HCEC 1CT (cell line): ENCODE measurements at regions not wholly inside any gene's neighbourhood (a gene's known extent, or its start where the extent isn't known, plus 50 kb on each side); places are given as distances from the start of the nearest gene placed in this dataset.
"Not testable (repeated sequence)": the region's sequence is repeated elsewhere in the genome, so short reads cannot be mapped to it uniquely, and the experiment has no call there.

Source experiments
- DNase-seq: peaks from one replicate; pipeline ENCODE4 v3.0.0-alpha.2; 2017

- DNase-seq: no peak
These were observed 162.3 kb downstream of the SKIDA1 start for GRCh38 chr10:21363092-21363730.

DNA sequence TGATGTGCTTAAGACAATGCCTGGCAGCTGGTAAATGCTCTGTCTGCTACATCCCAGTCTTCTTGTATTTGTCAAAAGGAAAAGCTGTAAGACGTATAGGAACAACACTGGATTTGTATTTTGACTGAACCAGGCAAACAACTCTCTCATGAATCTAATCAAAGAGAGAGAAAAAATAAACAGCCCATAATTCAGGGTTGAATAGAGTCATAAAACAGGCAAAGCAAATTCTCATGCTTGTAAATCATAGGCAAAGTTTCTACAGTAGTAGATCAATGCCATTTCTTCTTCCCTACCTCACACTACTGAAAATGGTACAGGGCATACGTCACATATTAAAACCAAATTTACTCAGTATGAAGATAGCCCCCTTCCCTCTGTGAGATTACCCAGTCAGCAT is 166.3 kb downstream of the SKIDA1 start:
- DNase-seq: no peak

GRCh38 chr10:21355591-21356011 is 169.9 kb downstream of the SKIDA1 start:
- DNase-seq: no peak

DNA sequence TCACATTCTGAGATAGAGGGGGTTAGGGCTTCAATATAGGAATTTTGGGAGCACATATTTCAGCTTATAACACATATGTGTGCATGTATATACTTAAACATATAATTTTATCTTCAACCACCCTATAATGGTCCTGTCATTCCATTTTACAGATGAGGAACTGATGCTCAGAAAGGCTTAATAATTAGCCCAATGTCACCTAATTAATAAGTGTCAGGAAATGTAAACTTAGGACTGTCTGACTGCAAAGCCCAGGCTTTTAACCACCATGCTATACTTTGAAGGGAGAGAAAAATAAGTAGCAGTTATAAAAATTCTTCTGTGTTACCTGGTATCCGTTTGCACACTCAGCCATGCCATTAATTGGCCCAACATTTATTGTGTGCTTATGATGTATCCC is 172.6 kb downstream of the SKIDA1 start:
- DNase-seq: no peak

DNA sequence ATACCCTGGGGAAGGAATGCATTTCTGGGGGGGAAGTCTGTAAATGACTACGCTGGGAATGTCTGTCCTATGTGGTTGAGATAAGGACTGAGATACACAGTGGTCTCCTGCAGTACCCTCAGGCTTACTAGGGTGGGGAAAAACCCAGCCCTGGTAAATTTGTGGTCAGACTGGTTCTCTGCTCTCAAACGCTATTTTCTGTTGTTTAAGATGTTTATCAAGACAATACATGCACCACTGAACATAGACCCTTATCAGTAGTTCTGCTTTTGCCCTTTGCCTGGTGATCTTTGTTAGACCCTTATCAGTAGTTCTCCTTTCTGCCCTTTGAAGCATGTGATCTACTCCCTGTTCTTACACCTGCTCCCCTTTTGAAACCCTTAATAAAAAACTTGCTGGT is 173.9 kb downstream of the SKIDA1 start:
- DNase-seq: not testable (repeated sequence)

DNA sequence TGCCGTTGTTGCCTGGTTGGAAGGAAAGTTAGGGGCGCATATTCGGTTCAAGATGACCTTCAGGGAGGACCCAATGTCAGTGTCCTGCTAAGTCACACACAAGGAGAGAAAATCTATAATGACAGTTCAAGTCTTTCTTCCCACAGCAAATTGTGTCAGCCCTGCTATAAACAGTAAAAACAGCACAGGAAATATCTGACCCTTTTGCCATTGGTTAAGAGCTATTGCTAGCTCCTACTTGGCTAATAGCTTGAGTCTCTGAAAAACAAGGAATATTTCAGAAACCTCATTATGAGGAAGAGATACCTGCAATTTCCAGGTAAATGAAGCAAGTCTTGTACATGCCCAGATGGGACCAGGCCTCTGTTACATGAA is 175.6 kb downstream of the SKIDA1 start:
- no peak for DNase-seq

DNA sequence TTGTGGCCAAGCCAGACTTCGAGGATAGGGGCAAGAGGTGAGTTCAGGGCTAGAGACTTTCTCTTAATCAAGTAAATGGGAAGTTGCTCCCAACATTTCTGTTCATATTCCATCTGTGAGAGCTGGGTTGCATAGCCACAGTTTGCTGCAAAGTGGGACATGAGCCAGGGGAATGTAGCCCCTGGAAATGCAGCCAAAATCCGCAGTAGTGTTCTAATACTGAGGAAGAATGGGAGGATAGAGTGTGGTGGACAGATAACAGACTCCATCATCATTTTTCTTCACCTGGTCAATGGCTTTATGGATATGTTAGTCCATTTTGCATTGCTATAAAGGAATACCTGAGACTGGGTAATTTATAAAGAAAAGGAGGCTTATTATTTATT is 177.7 kb downstream of the SKIDA1 start:
- DNase-seq: no peak

GRCh38 chr10:21347043-21347784 is 178.3 kb downstream of the SKIDA1 start:
- DNase-seq: no peak

DNA sequence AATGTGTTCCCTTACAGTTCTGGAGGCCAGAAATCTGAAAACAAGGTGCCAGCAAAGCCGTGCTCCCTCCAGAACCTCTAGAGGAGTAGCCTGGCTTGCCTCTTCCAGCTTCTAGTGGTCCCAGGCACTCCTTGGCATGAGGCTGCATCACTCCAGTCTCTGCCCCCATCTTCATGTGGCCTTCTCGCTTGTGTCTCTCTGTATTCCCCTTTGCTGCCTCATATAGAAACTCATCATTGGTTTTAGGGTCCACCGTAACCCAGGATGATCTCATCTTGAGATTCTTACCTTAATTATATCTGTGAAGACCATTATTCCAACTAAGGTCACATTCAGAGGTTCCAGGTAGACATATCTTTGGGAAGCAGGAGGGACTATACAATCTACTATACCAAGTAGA is 182.4 kb downstream of the SKIDA1 start:
- no peak for DNase-seq

DNA sequence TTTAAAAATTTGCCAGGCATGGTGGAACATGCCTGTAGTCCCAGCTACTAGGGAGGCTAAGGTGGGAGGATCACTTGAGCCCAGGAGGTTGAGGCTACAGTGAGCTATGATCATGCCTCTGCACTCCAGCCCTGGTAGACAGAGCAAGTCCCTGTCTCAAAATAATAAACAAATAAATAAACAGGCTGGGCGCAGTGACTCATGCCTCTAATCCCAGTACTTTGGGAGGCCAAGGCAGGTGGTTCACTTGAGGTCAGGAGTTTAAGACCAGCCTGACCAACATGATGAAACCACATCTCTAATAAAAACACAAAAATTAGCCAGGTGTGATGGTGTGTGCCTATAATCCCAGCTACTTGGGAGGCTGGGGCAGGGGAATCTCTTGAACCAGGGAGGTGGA is 183.0 kb downstream of the SKIDA1 start:
- not testable (repeated sequence) for DNase-seq

- DNase-seq: peak; percentile 42
These were observed 185.2 kb downstream of the SKIDA1 start for GRCh38 chr10:21340331-21340730.

DNA sequence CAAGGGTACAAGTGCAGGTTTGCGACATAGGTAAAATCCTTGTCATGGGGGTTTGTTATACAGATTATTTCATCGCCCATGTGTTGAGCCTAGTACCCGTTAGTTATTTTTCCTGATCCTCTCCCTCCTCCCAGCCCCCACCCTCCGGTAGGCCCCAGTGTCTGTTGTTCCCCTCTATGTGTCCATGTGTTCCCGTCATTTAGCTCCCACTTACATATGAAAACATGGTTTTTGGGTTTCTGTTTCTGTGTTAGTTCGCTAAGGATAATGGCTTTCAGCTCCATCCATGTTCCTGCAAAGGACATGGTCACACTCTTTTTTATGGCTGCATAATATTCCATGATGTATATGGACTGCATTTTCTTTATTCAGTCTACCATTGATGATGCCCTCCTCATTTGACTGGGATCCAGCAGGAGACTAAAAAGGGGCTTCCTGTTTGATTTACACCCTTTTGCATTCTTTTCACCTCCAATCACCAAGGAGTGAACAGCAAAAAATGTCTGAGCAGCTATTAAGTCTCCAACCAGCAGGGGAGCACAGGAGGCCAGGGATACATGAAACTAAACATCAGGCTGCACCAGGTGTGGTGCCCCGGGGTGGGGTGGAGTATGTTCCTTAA is 188.2 kb downstream of the SKIDA1 start:
- no peak for DNase-seq

- DNase-seq: peak; percentile 94
These were observed 188.9 kb downstream of the SKIDA1 start for GRCh38 chr10:21336476-21337170.

GRCh38 chr10:21334891-21335696 is 190.4 kb downstream of the SKIDA1 start:
- peak; percentile 85 for DNase-seq

GRCh38 chr10:21330628-21331020 is 194.9 kb downstream of the SKIDA1 start:
- no peak for DNase-seq

DNA sequence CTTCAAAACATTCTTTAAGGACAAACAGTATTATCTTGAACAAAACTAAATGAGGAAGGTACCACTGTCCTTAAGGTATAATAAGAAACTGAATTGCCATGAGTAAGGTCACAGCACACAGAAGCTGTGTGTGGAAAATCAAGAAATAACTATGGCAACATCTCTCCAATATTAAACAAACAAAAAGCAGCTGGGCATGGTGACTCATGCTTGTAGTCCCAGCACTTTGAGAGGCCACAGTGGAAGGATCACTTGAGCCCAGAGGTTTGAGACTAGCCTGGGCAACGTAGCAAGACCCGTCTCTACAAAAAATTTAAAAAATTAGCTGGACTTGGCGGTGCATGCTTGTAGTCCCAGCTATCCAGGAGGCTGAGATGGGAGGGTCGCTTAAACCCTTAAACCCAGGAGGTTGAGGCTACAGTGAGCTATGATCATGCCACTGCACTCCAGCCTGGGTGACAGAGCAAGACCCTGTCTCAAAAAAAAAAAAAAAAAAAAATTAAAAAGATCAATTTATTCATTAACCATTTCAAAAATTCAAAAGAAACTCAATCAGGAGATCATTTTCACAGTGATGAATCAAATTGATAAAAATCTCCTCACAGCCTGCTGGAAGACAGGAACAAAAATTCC is 195.4 kb downstream of the SKIDA1 start:
- peak; percentile 86 for DNase-seq

- no peak for DNase-seq
These were observed 198.0 kb downstream of the SKIDA1 start for GRCh38 chr10:21327289-21327993.

DNA sequence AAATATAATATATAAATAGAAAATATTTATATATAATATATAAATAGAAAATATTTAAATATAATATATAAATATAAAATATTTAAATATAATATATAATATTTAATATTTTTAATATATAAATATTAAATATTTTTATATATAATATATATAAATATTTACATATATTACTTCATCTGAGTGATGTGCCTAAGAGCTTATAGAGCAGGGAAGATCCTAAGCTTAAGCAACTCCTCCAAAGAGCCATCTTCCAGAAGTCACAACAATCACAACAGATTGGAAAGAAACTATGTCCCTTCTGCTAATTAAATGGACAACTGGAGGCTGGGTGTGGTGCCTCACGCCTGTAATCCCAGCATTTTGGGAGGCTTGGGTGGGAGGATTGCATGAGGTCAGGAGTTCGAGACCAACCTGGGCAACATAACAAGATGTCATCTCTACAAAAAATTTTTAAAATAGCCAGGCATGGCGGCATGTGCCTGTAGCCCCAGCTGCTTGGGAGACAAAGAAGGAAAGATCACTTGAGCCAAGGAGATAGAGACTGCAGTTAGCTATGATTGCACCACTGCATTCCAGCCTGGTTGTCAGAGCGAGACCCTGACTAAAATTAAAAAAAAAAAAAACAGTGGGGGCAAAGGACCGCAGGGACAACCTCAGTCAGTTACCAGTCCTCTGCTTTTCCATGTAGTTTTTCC is 198.7 kb downstream of the SKIDA1 start:
- DNase-seq: no peak

- DNase-seq: no peak
These were observed 206.8 kb downstream of the SKIDA1 start for GRCh38 chr10:21318540-21319167.

DNA sequence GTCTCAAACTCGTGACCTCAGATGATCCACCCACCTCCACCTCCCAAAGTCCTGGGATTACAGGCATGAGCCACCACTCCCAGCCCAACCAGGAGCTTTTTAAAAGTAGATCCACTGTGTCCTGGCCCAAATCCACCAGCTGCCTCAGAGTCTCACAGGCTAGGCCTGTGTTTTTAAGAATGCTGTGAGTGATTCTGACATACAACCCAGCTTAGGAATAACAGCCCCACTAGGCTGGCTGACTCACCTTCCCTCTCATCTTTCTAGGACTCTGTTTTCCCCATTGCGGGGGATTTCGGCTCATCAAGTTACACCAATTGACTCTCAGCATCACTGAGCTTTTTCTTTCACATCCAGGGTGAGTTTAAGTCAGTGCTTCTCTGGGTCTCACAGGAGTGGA is 207.6 kb downstream of the SKIDA1 start:
- DNase-seq: peak; percentile 81
